NCI-H526 treated with DMSO at 0.1 percent for 48 hours (cell line): ENCODE measurements at regions not wholly inside any gene's neighbourhood (a gene's known extent, or its start where the extent isn't known, plus 50 kb on each side); places are given as distances from the start of the nearest gene placed in this dataset.
"Not testable (repeated sequence)": the region's sequence is repeated elsewhere in the genome, so short reads cannot be mapped to it uniquely, and the experiment has no call there.

Source experiments
- DNase-seq: peaks from one replicate; lab custom pipeline; 2025; lab: John Stamatoyannopoulos, UW

DNA sequence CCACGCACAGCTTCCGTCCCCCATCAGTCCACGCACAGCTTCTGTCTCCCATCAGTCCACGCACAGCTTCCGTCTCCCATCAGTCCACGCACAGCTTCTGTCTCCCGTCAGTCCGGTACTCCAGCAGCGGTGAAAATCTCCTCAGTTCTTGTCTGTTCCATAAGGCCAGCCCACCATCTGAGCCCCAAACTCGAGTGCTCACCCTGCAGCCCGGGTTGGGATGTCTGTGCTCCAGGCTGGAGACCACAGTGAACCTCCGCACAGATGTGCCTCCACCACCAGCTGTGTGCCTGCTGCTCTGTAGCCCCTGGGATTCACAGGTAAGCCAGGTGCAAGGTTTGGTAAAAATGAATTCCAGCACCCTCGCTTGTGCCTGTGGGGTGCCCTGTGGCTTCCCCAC, 258.6 kb downstream of the NPHP4 start:
- no peak for DNase-seq

DNA sequence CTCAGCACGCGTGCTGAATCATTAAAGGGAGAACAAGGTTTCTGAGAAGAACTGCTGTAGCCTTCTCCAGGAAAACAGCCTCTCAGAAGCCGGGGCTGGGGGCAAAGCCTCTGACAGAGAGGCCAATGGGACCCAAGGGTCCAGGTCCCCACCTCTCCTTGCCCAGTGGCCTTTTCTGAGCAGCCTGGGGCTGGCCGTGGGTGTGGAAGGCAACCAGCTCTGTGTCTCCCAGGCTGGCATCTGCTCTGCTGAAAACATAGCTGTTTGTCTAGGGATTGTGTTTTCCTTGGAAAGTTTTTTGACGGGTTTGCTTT, 261.2 kb downstream of the NPHP4 start:
- DNase-seq, result no peak

DNA sequence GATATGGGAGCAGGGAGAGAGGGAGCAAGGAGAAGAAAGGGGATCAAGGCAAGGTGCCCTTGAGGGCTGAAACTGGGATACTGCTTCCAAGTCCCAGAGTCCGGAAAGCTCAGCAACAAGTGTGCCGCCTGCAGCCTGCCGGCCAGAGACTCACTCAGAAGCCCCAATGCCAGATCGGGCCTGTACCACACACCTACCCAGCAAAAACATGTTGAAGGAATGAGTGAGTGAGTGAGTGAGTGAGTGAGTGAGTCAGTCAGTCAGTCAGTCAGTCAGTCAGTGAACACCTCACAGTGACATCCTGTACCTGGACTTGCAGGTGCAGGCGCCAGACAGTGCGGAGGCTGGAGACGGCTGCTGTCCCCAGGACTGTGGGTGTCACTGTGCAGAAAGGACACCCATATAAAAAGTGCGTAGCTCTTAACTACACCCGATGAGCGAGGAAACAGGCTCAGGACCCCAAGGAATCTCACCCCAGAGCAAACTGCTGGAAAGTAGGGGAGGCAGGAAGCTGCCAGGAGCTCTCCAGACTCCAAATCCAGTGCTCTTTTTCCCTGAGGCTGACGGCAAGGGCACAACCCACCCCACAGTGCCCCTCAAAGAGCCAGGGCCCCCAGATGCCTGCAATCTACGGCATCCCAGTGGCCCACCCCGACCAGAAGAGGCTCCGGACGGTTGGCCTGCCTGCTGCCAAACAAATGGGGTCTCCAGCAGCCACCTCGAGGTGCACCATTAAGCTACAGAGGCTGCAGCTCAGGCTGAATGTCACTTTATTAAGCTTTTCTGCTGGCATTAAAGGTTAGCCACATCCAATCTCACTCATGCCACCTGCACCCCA, 261.7 kb downstream of the NPHP4 start:
- DNase-seq, result no peak

DNA sequence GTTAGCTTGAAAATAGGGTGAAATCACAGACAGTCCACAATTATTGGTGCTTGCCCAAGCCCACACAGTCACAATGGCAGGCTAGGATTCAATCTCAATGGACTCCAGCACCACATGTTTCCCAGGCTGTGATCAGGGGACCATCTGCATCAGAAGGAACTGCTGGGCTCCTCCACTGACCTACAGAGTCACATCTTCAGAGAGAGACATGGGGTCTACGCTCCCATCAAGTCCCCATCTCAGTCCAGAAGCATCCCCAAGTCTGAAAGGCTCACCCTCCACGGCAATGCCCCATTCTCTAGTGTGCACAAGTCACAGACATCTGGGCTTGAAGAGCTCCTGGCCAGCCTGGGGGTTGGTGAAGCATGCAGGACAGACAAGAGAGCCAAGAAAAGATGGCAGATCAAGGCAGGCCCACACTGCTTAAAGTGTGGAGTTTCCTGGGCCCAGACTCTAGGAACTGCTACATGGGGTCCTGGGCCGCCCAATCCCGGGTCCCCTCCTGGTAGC, 262.5 kb downstream of the NPHP4 start:
- no peak for DNase-seq

DNA sequence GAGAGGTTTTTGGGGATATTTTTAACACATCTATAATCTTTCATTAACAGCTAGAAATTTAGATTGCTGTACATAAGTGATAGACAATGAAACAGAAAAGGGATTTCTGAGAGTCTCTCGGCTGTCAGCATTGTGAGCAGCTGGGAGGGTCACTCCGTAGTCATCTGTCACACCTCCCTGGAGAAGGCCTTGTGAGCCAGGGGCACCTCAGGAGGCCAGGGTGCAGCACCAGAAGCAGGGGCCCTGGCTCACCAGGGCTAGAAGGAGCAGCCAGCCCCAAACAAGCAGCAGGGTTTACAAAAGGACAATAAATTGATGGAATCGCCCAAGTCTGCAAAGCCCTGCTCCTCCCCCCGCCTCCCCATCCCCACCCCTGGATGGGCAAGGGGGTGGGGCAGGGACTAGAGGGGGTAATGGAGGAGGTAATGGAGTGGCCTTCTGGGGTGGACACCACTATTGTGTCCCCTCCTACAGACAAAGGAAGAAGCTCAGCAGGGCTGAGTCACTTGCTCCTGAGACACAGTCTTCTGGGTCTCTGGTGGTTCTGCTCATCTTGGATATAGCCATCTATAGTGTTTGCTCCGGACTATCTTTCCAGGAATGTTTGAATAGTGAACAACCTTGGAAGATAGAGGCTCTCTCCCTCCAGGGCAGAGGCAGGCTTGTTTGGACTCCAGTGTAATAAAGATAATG, 263.4 kb downstream of the NPHP4 start:
- no peak for DNase-seq

DNA sequence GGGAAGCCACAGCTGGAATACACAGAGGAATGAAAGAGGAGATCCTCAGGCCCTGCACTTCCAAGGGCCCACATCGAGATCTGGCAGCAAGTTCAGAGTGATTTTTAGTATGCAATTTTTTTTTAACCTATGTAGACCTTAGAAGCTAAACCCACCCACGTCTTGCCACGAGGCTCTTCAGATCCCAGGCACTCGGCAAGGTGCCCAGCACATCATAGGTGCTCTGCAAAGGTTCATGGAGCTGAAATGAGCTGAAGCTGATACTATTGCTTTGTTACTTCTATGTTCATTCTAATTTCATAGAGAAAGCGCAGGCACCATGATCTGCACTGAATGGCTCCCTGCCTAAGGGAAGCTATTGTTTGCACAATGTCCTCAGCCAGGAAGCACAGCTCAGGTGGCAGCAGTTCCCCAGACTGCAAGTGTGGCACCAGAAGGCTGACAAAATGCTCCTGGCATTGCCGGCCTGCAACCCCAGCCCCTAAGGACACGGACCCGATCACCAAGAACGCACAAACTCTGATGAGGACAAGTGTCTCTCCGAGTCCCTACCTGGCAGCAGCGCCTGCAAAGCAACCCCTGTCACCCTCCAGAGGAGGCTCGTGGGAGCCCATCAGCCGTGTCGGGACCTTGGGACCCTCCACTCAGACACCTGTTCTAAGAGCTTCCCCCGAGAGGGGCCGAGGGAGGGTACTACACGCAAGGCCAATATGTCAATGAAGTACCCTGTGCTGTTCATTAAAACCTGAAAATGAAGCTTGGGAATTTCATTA, 264.2 kb downstream of the NPHP4 start:
- no peak for DNase-seq

DNA sequence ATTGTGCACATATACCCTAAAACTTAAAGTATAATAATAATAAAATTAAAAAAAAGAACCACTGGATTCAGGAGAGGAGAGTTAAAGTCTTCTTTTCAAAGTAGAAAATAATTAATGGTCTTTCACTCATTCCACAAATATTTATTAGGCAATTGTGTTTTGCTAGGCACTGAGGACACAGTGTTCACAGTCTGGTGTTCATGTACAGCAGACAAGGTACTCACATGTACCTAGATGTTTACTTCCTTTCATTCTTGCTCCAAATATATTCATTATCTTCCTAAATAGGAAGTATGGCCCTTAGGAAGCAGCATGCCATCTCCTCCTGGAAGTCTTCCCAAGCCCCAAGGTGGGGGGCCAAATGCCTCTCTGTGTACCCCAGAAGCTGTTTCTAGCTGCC, 265.0 kb downstream of the NPHP4 start:
- DNase-seq, result no peak

DNA sequence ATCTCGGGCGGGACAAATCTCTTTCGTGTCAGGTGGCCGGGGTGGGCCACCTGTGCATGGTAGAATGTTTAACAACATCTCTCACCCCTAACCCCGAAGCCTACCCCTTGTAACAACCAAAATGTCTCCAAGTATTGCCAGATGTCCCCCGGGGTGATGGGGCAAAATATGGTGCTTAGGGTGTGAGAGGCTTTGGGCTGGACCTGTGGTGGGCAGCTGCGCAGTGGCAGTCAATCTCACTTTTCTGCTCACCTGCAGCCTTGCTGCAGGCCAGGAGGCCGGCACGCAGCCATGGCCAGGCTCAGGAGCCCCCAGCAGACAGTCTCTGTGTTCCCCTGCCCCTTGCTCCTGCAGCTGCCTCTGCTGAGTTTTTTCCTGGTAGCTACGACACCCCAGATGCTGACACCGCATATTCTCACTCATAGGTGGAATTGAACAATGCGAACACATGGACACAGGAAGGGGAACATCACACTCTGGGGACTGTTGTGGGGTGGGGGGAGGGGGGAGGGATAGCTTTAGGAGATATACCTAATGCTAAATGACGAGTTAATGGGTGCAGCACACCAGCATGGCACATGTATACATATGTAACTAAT, 265.5 kb downstream of the NPHP4 start:
- DNase-seq, result not testable (repeated sequence)

DNA sequence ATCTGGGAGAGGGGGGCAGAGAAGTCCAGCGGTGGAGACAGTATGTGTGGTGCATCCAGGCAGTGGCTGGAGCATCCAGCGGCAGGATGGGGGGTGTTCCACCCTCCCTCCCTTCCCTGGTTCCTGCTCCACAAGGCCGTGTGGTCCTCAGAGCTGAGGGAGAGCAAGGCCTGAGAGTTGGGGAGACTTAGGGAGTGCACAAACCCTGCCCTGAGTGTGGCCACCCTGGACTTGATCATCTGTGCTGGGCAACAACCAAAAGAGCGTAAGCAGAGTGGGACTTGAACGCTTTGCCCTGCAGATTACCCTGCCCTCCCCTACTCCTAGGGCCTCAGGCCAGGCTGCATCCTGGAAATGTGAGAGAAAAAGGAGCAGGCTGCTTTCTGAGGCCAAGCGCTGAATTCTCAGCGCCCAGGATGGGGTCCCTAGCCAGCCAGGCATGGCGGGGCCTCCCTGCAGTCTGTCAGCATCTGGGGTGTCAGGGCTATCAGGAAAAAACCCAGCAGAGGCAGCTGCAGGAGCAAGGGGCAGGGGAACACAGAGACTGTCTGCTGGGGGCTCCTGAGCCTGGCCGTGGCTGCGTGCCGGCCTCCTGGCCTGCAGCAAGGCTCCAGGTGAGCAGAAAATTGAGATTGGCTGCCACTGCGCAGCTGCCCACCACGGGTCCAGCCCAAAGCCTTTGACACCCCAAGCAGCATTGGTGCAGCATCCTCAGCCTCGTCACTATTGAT, 266.2 kb downstream of the NPHP4 start:
- no peak for DNase-seq

DNA sequence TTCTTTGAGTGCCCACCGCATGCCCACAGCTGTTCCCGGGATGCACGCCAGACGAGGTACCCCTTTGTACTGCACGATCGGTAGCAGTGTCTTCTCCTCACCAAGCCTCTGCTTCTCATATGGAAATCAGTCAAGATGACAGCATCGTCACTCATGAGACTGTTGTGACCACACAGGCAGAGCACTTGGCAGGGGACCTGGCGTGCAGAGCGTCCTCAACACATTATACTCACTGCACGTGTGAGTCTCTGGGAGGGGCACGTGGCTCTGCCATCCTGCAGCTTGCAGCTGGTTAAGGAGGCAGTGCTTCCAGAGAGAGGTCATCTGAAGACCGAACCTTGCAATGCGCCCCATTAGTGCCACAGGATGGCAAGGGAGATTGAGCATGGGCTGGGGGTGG, 266.8 kb downstream of the NPHP4 start:
- no peak for DNase-seq

DNA sequence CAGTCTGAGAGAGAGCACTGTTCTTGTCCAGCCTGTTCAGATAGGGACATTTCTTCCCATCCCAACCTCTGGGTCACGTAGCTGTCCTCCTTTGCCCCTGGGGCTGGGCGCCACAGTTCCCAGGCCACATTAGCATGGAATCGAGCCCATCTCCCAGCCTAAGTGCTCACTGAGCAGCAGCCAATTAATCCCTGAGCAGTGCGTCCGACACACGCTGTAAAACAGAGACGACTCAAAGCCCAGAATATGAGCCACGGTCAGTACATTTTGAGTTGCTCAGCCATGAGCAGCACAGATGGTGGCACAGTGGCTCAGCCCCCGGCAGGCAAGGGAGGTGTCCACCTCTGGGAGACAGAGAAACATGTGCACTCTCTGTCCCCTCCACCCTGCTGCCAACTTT, 267.4 kb downstream of the NPHP4 start:
- DNase-seq, result no peak

DNA sequence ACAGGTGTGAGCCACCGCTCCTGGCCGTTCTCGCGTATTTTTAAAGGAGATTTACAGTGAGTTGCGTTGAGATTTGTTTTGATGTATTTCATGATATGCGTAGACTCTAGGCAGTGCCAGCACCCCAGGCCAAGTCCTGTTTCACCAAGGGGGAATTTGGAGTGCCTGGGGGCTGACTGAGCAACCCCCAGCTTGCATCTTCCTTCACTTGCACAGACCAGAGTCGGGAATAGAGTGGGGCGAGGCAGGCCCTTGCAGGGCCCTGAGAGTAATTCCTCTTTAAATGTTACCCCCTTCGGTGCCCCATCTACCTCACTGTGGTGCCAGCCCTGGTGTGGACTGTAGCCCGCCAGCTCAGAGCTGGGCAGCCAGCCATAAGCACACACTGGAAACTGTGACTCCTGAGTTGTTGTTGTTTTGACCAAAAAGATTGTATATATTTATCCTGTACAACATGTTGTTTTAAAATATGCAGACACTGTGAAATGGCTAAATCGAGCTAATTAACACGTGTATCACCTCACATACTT, 269.5 kb downstream of the NPHP4 start:
- no peak for DNase-seq

DNA sequence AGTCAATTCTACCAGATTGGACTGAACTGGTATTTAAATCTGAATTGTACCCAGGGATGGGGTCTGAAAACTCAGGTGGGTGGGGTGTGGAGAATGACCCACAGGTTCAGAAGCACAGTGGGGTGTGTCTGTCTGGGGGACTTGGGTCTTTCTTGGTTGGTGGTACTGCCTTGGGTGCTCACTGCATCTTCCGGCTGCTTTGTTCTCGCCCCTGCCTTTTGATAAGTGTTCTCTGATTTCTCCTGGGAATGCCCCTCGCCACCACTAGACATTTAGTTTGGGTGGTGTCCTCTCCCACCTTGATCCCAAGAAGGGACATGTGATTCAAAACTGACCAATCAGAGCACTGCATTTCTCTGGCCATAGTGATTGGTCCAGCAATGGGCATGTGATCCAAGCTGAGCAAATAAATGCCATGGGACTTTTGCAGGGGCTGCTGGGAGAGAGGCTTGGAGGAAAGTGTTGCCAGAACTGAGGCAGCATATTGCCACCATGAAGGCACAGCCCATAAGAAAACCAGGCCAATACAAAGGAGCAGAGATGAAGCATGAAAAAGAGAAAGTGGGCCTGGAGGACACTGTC, 270.5 kb downstream of the NPHP4 start:
- no peak for DNase-seq

DNA sequence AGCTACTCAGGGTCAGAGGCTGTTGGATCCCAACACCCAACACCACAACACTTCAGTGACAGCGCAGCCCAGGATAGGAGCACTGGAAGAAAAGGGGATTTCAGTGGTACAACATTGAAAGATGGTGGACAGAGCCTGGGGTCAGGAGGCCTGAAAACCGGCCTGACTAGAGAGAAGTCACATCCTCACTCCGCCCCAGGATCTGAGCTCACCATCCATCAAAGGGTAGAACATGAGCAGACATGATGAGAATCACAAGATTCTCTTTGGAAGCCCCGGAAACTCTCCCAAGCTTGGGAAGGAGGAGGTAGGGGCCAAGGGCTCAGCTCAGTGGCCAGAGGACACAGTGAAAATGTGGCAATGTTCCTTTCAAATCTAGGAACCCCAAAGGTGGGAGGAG, 271.3 kb downstream of the NPHP4 start:
- no peak for DNase-seq

DNA sequence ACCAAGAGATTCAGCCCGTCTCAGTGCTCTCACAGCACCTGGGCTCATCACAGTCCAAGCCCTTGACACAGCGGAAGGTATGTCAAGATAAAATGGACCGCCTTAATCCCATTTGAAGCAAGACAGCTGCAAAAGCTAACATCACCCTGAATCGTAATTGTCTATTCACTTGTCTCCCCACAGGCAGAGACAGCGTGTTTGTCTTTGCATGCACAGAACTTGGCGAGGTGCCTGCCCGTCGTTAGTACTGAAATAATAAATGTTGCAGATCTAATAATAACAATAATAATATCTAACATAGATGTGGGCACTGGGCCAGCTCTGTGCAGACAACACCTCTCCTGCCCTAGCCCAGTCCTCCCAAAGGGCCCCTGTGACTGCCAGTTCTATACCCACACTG, 271.7 kb downstream of the NPHP4 start:
- DNase-seq, result no peak

DNA sequence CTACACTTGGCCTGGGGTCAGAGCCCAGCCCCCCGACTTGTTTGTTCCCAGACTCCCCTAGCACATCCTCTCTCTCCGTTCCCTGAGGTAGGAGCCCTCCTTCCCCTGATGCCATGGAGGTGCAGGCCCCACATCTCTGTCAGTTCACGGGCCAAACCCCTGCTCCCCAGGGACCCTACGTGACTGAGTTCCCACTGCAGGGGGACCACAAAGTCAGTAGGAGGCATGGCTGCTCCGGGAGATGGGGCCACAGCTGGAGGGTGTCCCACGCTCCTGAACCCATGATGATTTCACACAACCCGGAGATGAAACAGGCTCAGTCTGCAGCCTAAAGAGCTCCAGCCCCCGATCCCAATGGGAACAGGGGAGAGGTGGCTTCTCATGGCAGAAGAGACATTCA, 272.2 kb downstream of the NPHP4 start:
- no peak for DNase-seq

DNA sequence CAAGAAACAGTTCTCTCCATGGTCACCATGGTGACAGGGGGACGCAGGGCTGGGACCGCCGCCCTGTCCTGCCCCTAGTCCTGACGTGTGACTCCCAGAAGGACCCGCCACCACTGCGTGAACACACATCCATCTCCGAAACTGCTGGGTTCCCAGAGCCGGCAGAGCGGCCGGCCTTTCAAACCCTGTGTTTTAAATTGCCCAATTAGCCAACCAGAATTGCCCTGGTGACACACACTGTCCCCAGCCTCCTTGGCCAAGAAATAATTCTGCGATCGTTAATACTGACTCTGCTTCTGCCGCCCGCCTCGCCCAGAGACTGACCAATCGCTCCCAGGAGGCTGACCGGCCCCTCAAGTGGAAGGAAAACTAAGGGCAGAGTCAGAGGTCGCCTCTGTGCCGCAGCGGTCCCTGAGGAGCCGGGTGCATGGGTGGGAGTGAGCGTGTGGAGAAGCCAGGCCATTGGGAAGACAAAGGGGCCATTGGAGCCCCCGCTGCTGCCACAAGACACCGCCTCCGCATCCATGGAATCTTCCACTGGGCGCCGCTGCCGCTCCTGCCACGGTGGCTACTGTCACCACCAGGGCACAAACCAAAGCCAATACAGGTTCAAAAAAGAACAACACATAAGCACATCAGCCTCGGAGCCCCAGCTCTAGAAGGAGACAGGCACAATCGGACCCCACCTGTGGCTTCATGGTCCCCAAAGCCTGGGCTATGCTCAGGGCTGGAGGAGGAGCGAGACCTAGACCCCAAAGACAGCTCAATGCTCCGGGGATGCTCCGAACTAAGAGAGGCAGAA, 273.2 kb downstream of the NPHP4 start:
- DNase-seq, result no peak

DNA sequence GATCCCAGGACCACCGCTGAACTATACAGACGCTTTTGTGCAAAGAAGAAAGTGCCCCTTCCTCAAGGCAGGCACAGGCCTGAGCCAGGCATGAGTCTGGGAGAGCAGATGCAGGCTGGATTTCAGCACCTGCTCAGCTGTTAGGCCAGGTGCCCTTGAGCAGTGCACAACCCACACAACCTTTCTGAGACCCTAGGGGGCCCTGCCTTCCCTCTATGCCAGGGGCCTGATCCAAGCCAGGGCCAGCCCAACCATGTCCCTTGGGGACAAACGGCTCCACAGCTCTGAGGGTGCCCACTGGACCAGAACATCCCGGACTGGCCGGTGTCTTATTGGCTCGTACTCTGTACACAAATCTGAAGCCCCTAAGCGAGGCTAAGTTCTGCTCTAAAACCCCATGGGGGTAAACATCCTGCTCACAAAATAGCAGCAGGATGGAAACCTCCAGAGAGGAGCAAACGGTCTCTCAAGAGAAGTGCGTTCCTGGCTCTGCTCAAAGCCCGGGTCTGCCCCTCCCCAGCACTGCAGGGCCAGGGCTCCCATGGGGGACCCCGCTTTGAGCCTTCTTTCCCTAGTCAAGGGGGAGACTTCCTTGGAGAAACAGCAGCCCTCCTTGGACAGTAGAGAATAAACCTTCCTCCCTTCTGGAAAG, 275.1 kb downstream of the NPHP4 start:
- no peak for DNase-seq

DNA sequence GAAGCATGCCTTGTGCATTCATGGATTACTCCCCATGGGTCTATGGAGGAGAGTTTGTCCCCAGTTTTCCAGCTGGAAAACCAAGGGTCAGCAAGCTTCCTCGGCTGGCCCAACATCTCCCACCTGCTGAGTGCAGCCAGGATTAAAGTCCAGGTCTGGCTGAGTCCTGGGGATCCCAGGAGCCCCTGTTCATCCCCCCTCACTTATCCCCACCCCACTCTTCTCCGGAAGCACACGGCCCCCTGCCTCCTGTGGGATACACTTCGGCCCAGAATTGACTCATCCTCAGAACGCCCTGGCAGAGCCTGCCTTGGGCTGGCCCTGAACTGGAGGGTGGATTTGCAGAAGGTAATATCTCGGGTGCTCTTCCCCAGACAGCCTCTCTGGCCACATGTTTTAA, 276.1 kb downstream of the NPHP4 start:
- DNase-seq, result no peak
